GM18508 (cell line): ENCODE measurements at regions not wholly inside any gene's neighbourhood (a gene's known extent, or its start where the extent isn't known, plus 50 kb on each side); places are given as distances from the start of the nearest gene placed in this dataset.

ENCODE experiments used
- ATAC-seq: cut with Tn5 transposase; IDR thresholded peaks from one replicate; pipeline ENCODE4 v1.9.1; 2021; ENCODE audit warnings: moderate number of reproducible peaks; ENCODE audit not compliant: insufficient read depth, unreplicated experiment

GRCh38 chr21:29228306-29228705, 70.4 kb upstream of the BACH1 start:
- ATAC-seq: no peak

- no peak for ATAC-seq
Observed at GRCh38 chr21:29230551-29231261, 68.0 kb upstream of the BACH1 start.

DNA sequence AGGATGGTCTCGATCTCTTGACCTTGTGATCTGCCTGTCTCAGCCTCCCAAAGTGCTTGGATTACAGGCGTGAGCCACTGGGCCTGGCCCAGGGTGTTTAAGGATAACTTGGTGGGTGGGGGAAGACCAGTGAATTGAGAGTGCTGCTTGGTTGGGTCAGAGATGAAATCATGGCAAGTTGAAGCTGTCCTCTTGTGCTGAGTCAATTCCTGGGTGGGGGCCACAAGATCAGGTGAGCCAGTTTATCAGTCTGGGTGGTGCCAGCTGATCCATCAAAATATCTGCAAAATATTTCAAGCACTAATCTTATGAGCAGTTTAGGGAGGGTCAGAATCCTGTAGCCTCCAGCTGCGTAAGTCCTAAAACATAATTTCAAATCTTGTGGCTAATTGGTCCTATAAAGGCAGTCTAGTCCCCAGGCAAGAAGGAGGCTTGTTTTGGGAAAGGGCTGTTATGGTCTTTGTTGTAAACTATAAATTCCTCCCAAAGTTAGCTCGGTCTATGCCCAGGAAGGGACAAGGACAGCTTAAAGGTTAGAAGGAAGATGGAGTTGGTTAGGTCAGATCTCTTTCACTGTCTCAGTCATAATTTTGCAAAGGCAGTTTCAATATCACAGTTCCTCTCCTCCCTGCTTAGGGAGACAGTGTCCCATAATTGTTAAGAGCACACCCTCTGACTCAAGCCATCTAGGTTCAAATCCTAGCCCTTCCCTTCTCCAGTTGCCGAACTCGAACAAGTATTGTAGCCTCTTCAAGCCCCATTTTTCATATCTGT, 66.8 kb upstream of the BACH1 start:
- ATAC-seq: no peak

DNA sequence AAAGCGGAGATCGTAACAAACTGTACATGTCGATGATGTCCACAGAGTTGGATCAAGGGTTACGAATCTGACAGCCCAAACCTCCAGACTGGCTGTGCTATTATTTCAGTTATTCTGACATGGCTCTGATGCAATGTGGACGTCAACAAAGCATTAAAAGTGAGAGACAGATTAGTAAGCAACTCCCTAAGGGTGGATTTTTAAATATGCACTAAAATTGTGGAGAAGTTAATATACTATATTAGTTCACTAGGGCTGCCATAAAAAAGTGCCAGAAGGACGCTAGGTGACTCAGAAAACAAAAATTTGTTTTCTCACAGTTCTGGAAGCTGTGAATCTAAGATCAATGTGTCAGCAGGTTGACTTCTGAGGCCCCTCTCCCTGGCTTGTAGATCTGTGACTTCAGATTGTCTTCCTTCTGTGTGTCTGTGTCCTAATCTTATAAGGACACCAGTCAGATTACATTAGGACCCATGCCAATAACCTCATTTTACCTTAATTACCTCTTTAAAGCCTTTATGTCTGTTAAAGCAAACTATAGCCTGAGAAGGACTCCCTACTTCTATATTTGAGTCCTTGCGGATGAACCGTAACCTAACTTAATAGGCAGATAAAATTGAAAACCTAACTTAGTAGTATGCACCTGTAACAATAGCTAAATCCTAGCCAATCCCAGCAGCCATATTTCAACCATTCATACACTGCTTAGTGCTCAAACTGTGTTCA, 66.0 kb upstream of the BACH1 start:
- no peak for ATAC-seq

DNA sequence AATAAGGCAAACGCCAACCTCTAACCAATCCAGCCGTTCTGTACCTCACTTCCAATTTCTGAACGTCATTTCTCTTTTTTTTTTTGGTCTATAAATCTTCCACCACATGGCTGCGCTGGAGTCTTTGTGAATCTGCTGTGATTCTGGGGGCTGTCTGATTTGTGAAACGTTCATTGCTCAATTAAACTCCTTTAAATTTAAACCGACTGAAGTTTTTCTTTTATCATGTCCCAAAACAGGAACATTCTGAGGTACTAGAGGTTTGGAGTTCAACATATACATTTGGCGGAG, 65.5 kb upstream of the BACH1 start:
- peak; percentile 2 for ATAC-seq

GRCh38 chr21:29233611-29234540, 64.8 kb upstream of the BACH1 start:
- ATAC-seq: peak; percentile 57

DNA sequence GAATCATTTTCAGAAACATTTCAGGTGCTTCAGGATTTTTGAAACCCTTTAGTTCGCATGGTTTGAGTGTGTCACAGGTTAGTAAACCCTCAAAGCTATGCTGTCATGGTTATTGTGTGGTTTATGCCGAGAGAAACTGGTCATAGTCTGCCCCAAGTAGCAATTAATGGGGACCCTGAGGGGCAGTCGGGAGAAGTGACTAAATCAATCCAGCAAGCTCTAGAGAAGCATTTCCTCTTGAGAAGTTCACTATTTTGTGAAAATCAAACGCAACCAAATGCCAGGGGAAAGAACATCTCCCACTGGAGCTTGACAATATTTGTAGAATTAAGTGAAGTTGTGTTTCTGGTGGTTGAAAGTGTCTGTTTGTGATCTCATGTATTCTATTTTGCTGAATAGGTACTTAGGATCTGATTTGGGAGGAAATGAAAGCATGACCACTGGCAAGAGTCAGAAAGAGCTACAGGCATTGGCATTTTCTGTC, 63.0 kb upstream of the BACH1 start:
- peak; percentile 38 for ATAC-seq

DNA sequence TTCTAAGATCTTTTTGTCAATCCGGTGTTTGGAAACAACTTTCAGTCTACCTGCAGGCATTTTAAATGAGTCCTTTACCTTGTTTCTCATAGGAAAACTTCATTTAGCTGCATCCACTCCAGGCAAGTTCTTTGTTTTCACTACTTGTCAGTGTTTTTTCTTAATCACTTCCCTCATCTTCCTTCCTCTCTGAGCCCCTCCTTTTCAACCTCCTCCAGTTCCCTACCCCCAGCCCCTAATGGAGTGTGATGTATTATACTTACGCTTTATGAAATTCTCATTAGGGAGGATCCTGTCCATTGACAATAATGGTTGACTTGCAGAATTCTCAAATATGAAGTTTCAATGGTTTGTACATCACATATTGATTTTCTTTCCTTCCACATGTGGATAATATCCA, 62.5 kb upstream of the BACH1 start:
- no peak for ATAC-seq

GRCh38 chr21:29237110-29238052, 61.3 kb upstream of the BACH1 start:
- ATAC-seq: no peak

DNA sequence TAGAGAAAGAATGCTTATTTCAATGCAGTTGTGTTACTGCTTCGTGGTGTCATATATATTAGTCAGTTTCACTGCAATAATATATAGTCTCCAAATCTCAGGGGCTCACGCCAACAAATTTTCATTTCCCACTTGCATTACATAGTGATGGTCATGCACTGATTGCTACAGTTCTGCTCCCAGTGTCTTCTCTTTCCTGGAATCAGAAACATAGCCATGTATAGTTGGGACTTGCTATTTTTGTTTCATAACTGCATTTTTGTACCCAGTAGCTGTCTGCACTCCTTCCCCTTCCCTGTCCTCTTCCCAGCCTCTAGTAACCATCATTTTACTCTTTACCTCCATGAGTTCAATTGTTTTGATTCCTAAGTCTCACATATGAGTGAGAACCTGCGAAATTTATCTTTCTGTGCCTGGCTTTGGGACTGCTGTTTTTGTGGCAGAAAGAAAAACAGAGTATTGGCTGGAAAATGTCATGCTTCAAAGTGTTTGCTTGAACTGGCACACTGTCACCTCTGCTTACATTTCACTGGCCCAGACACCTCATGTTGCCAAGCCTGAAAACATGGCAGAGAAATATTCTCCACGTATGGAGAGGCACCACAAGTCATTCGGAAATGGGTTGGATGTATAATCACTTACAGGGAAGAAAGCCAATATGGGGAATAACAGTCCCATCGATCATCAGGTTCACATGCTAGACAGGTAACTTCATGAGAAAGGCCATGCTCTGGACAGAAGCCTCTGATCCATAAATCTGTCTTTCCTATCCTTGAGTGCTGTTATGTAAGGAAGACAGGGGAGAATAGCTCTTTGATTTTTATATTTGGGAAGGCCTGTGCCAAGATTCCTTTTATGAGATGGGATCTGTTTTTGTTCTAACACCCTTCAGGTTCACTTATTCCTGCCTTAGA, 60.4 kb upstream of the BACH1 start:
- no peak for ATAC-seq

DNA sequence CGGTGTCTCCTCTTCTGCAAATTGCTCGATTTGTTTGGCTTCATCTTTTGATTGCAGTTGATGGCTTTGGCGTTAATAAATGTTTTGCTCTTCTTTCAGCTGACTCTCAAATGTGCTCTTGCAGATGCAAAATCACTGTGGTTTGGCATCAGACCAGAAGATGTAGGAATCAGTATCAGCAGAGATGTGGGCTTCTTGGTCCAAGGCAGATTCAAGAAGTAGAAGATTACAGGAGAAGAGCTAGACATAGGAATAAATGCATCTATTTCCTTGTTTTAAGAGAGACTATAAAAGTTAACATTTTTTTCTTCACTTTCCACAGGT, 59.8 kb upstream of the BACH1 start:
- ATAC-seq: no peak

DNA sequence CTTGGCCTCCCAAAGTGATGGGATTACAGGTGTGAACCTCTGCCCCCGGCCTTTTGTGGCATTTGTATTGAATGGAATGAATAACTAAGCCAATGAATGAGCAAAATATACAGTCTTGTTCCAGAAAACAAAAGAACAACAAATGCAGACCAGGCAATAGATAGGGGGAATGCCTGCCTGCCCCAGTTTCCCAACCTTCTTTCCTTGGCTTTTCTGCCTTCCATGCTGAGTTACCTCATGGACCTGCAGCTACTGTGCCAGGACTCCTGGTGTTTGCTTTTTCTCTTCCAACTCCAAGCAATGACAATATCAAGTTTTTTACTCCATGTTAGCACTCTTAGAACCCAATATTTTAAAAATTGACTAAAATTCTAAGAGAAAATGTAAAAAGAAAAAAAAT, 58.6 kb upstream of the BACH1 start:
- no peak for ATAC-seq

DNA sequence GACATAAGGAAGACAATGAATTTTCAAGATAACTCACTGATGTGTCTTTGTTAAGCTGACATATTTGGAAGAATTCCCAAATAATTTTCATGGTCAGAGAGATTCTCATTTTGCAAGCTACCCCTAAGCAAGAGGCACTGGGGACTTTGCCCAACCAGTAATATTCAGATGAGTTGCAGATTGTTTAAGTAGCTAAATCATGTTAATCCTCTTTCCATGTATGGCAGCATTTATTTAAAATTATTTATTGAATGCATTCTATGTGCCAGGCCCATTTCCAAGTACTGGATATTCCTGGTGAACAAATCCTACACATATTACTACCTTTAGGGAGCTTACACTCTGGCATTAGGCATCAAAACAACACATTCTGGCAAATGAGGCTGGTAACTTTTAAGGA, 56.5 kb upstream of the BACH1 start:
- no peak for ATAC-seq

- no peak for ATAC-seq
Observed at GRCh38 chr21:29243188-29243587, 55.5 kb upstream of the BACH1 start.

- ATAC-seq: peak; percentile 53
Observed at GRCh38 chr21:29245104-29245643, 53.5 kb upstream of the BACH1 start.

GRCh38 chr21:29245863-29246262, 52.9 kb upstream of the BACH1 start:
- no peak for ATAC-seq

GRCh38 chr21:29246614-29247013, 52.1 kb upstream of the BACH1 start:
- no peak for ATAC-seq

GRCh38 chr21:29248124-29248523, 50.6 kb upstream of the BACH1 start:
- ATAC-seq: no peak
